KMS-11 (cell line): ENCODE measurements at regions not wholly inside any gene's neighbourhood (a gene's known extent, or its start where the extent isn't known, plus 50 kb on each side); places are given as distances from the start of the nearest gene placed in this dataset.
"Not testable (repeated sequence)": the region's sequence is repeated elsewhere in the genome, so short reads cannot be mapped to it uniquely, and the experiment has no call there.

Experiments
- H2AFZ ChIP-seq: fragments of 200-600 bp; sonication (generic); 2 replicates; pipeline ENCODE4 v1.6.1; 2016; ENCODE audit warnings: antibody characterized with exemption, mixed run types, low read depth
- H3K27ac ChIP-seq: fragments of 200-600 bp; sonication (generic); 2 replicates; pipeline ENCODE4 v1.6.1; 2016; ENCODE audit warnings: mild to moderate bottlenecking, mixed run types
- H3K27me3 ChIP-seq: fragments of 200-600 bp; sonication (generic); 2 replicates; pipeline ENCODE4 v1.6.1; 2017; ENCODE audit warnings: mild to moderate bottlenecking, low read depth, mixed run types, moderate library complexity; ENCODE audit not compliant: insufficient read depth
- H3K36me3 ChIP-seq: fragments of 200-600 bp; sonication (generic); 2 replicates; pipeline ENCODE4 v1.6.1; 2017; ENCODE audit warnings: mild to moderate bottlenecking, mixed run types; ENCODE audit not compliant: insufficient read depth
- H3K4me1 ChIP-seq: fragments of 200-600 bp; sonication (generic); 2 replicates; pipeline ENCODE4 v1.6.1; 2016; ENCODE audit warnings: mild to moderate bottlenecking, low read depth, mixed run types; ENCODE audit not compliant: poor library complexity, severe bottlenecking
- H3K4me2 ChIP-seq: fragments of 200-600 bp; sonication (generic); 2 replicates; pipeline ENCODE4 v1.7.0; 2016; ENCODE audit warnings: mild to moderate bottlenecking, mixed run types
- H3K4me3 ChIP-seq: fragments of 200-600 bp; sonication (generic); IDR thresholded peaks from 2 replicates; pipeline ENCODE4 v1.6.1; 2017; ENCODE audit warnings: low read depth, low read length, mixed read lengths; ENCODE audit not compliant: insufficient read depth
- H3K79me2 ChIP-seq: fragments of 200-600 bp; sonication (generic); 2 replicates; pipeline ENCODE4 v1.6.1; 2016; ENCODE audit warnings: low read depth, mixed run types; ENCODE audit not compliant: insufficient read depth
- H3K9ac ChIP-seq: fragments of 200-600 bp; sonication (generic); 2 replicates; pipeline ENCODE4 v1.6.1; 2016; ENCODE audit warnings: mild to moderate bottlenecking, mixed run types
- H4K20me1 ChIP-seq: fragments of 200-600 bp; sonication (generic); 2 replicates; pipeline ENCODE4 v1.6.1; 2016; ENCODE audit warnings: mild to moderate bottlenecking, mixed run types; ENCODE audit not compliant: insufficient read depth
- CTCF ChIP-seq: fragments of 200-600 bp; sonication (generic); conservative IDR thresholded peaks from 2 replicates; pipeline ENCODE4 v1.6.1; 2017; ENCODE audit warnings: low read depth, mild to moderate bottlenecking, antibody characterized with exemption, low read length, moderate library complexity, mixed read lengths

GRCh38 chr2:21371499-21372003 is 247.8 kb downstream of the TDRD15 start:
- H4K20me1 ChIP-seq = no peaks in the 10 kb centered on the region
- no peak overlapping the region for H3K9ac ChIP-seq
- no peak overlapping the region for H3K27ac ChIP-seq
- H3K79me2 ChIP-seq = no peaks in the 10 kb centered on the region
- no peaks in the 10 kb centered on the region for H3K27me3 ChIP-seq
- no peak overlapping the region for H3K4me3 ChIP-seq
- H3K4me1 ChIP-seq = no peaks in the 10 kb centered on the region
- no peak overlapping the region for H2AFZ ChIP-seq
- no peaks in the 10 kb centered on the region for H3K36me3 ChIP-seq
- no peak overlapping the region for H3K4me2 ChIP-seq
- no peak for TF ChIP-seq CTCF

DNA sequence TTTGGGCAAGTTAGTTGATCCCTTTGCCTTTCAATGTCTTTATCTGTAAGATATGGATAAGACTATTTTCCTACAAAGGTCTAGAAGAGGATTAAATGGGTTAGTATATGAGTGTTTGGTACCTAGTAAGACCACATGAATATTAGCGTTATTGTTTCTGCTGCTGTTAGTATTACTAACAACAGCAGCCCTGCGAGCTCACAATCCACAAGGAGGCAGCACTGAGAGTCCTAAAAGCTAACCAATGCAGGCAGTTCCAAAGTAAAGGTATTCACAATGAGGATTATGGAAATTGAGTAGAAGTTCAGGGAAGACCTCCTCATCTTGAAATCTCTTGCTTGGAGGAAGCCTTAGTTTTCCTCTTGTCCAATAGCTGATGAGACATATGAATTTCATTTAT is 248.9 kb downstream of the TDRD15 start:
- H3K4me2 ChIP-seq = no peak overlapping the region
- no peaks in the 10 kb centered on the region for H4K20me1 ChIP-seq
- TF ChIP-seq CTCF = peak; percentile 19; the same call in 1 of the 2 replicates
- H3K4me1 ChIP-seq = no peaks in the 10 kb centered on the region
- no peak overlapping the region for H2AFZ ChIP-seq
- no peak overlapping the region for H3K9ac ChIP-seq
- H3K27ac ChIP-seq = no peak overlapping the region
- no peaks in the 10 kb centered on the region for H3K36me3 ChIP-seq
- H3K79me2 ChIP-seq = no peaks in the 10 kb centered on the region
- no peak overlapping the region for H3K4me3 ChIP-seq
- H3K27me3 ChIP-seq = no peaks in the 10 kb centered on the region

- Histone ChIP-seq H3K4me2 (no peak overlapping the region), H2AFZ (no peak overlapping the region), H3K9ac (no peak overlapping the region), H3K79me2 (no peaks in the 10 kb centered on the region), H3K27me3 (no peaks in the 10 kb centered on the region), H4K20me1 (no peaks in the 10 kb centered on the region), H3K4me3 (no peak overlapping the region), H3K4me1 (no peaks in the 10 kb centered on the region), H3K27ac (no peak overlapping the region), H3K36me3 (no peaks in the 10 kb centered on the region)
- no peak for TF ChIP-seq CTCF
These were observed 253.1 kb downstream of the TDRD15 start for GRCh38 chr2:21376864-21377263.

- Histone ChIP-seq H3K4me1 (no peaks in the 10 kb centered on the region), H3K27ac (no peak overlapping the region), H4K20me1 (no peaks in the 10 kb centered on the region), H3K79me2 (no peaks in the 10 kb centered on the region), H3K27me3 (no peaks in the 10 kb centered on the region), H3K4me2 (no peak overlapping the region), H3K4me3 (no peak overlapping the region), H3K36me3 (no peaks in the 10 kb centered on the region), H3K9ac (no peak overlapping the region), H2AFZ (no peak overlapping the region)
- no peak for TF ChIP-seq CTCF
These were observed 255.4 kb downstream of the TDRD15 start for GRCh38 chr2:21379140-21379539.

- not testable (repeated sequence) for H3K27me3 ChIP-seq
These were observed 255.9 kb downstream of the TDRD15 start for GRCh38 chr2:21379668-21380067.

More at GRCh38 chr2:21379668-21380067, 255.9 kb downstream of the TDRD15 start:
- not testable (repeated sequence) for H3K4me2 ChIP-seq, H3K4me1 ChIP-seq, H4K20me1 ChIP-seq, H3K4me3 ChIP-seq, H3K27ac ChIP-seq, H3K9ac ChIP-seq, H2AFZ ChIP-seq, H3K79me2 ChIP-seq, H3K36me3 ChIP-seq
